Endothelial cell (in vitro differentiated cells): ENCODE measurements at regions not wholly inside any gene's neighbourhood (a gene's known extent, or its start where the extent isn't known, plus 50 kb on each side); places are given as distances from the start of the nearest gene placed in this dataset.

Source experiments
- DNase-seq: peaks from one replicate; pipeline ENCODE4 v3.0.0; 2021; ENCODE audit warnings: low spot score
- H3K27ac Mint-ChIP-seq: one replicate; pipeline ENCODE4 v1.8.0; 2021; ENCODE audit warnings: mixed read lengths, inconsistent platforms; ENCODE audit not compliant: unreplicated experiment
- H3K27me3 Mint-ChIP-seq: one replicate; pipeline ENCODE4 v1.8.0; 2021; ENCODE audit warnings: mild to moderate bottlenecking, moderate library complexity, mixed read lengths, inconsistent platforms; ENCODE audit not compliant: unreplicated experiment
- H3K36me3 Mint-ChIP-seq: one replicate; pipeline ENCODE4 v1.8.0; 2021; ENCODE audit warnings: mild to moderate bottlenecking, low read depth, mixed read lengths, inconsistent platforms; ENCODE audit not compliant: unreplicated experiment
- H3K4me1 Mint-ChIP-seq: one replicate; pipeline ENCODE4 v1.8.0; 2021; ENCODE audit warnings: mild to moderate bottlenecking, mixed read lengths, inconsistent platforms; ENCODE audit not compliant: unreplicated experiment
- H3K4me3 Mint-ChIP-seq: one replicate; pipeline ENCODE4 v1.8.0; 2021; ENCODE audit warnings: mild to moderate bottlenecking, mixed read lengths, inconsistent platforms; ENCODE audit not compliant: unreplicated experiment
- H3K9me3 Mint-ChIP-seq: one replicate; pipeline ENCODE4 v1.8.0; 2021; ENCODE audit warnings: mixed read lengths, inconsistent platforms; ENCODE audit not compliant: unreplicated experiment
- TF ChIP-seq, protein P1 (sequence below): fragments of 200-600 bp; sonication (generic); IDR thresholded peaks from one replicate; pipeline ENCODE4 v1.5.0; 2021; ENCODE audit warnings: antibody characterized with exemption; ENCODE audit not compliant: unreplicated experiment

DNA sequence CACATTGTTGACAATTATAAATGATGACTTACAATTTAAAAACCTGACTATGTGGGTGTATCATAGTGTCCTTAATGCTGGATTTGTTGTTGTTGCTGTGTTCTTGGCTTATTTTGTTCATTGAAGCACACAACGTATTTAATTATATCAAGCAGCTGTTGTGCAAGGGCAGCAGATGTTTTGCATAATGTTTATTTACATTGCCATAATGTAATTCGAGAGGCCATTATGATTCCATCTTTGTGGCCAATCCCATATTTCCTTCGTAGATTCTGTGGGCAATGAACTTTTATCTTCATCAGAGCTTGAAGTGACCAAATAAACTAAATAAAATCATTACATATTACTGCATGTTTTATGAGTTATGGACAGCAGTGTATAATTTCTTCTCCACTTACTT, 422.6 kb upstream of the GALNTL6 start:
- Mint-ChIP-seq H3K27ac (no peak overlapping the region), H3K9me3 (peaks cover 4% of the 10 kb centered on the region), H3K4me3 (no peak overlapping the region), H3K27me3 (no peaks in the 10 kb centered on the region), H3K36me3 (no peaks in the 10 kb centered on the region), H3K4me1 (no peaks in the 10 kb centered on the region)
- DNase-seq: no peak
- TF ChIP-seq, protein P1, sequence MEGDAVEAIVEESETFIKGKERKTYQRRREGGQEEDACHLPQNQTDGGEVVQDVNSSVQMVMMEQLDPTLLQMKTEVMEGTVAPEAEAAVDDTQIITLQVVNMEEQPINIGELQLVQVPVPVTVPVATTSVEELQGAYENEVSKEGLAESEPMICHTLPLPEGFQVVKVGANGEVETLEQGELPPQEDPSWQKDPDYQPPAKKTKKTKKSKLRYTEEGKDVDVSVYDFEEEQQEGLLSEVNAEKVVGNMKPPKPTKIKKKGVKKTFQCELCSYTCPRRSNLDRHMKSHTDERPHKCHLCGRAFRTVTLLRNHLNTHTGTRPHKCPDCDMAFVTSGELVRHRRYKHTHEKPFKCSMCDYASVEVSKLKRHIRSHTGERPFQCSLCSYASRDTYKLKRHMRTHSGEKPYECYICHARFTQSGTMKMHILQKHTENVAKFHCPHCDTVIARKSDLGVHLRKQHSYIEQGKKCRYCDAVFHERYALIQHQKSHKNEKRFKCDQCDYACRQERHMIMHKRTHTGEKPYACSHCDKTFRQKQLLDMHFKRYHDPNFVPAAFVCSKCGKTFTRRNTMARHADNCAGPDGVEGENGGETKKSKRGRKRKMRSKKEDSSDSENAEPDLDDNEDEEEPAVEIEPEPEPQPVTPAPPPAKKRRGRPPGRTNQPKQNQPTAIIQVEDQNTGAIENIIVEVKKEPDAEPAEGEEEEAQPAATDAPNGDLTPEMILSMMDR: no peak

DNA sequence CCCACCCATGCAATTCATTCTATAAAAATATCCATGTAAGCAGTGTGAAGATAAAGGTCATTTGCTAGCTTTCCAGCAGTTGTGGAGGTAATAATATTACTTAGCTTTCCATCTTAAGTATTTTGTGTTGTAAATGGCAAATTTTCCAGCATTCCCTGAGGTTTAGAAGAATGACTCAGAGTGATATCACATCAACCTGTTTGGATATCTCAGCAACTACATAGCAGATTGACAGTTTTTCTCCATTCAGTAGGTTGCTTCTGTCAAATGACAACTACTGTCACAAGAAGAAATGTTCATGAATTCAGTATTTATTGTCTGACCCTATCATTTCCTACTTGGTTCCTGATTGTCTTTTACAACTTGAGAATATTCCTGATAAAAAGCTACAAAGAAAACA, 434.9 kb upstream of the GALNTL6 start:
- no peak overlapping the region for H3K4me3 Mint-ChIP-seq
- no peak overlapping the region for H3K27ac Mint-ChIP-seq
- DNase-seq: no peak
- H3K36me3 Mint-ChIP-seq: no peaks in the 10 kb centered on the region
- H3K4me1 Mint-ChIP-seq: no peaks in the 10 kb centered on the region
- TF ChIP-seq, protein P1: no peak
- no peaks in the 10 kb centered on the region for H3K9me3 Mint-ChIP-seq
- no peaks in the 10 kb centered on the region for H3K27me3 Mint-ChIP-seq

DNA sequence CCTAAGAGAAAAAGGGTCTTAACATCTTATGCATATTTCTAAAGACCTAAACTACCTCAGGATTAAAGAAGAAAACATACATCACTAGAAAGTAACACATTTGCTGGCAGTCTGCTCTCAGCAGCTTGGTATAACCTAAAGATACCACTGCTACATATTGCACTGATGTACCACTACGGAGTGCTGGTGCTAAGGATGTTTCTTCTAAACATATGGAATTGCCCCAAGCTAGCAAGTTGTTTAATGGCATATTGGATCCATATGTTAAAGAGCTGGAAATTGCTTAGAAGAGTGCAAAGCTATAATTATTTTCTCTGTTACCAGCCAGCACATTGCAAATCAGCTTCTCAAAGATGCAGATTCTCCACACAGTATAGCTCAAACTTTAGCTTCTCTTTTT, 436.5 kb upstream of the GALNTL6 start:
- Mint-ChIP-seq H3K4me3 (no peak overlapping the region), H3K27ac (no peak overlapping the region), H3K9me3 (no peaks in the 10 kb centered on the region), H3K27me3 (no peaks in the 10 kb centered on the region), H3K4me1 (no peaks in the 10 kb centered on the region), H3K36me3 (no peaks in the 10 kb centered on the region)
- DNase-seq: no peak
- TF ChIP-seq, protein P1: no peak

DNA sequence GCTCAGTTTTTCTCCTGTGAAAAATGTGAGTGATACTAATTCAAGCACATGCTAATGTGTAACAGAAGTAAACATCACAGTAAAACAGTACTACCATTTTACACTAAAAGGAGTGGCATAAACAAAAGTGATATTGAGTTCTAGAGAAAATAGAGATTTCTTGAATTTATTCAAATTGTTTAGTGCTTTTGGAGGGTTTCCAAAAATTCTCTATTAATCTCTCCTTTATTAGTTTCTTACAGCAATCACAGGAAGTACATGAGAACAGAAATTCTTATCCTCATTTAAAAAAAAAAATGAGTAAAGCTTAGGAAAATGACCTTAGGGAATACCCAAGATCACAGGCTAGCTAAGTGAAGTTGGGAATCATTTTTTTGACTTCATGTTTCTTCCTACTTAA, 459.7 kb upstream of the GALNTL6 start:
- Mint-ChIP-seq H3K4me3 (no peak overlapping the region), H3K9me3 (no peaks in the 10 kb centered on the region), H3K4me1 (no peaks in the 10 kb centered on the region), H3K36me3 (no peaks in the 10 kb centered on the region), H3K27me3 (no peaks in the 10 kb centered on the region), H3K27ac (no peak overlapping the region)
- TF ChIP-seq, protein P1: no peak
- DNase-seq: no peak

DNA sequence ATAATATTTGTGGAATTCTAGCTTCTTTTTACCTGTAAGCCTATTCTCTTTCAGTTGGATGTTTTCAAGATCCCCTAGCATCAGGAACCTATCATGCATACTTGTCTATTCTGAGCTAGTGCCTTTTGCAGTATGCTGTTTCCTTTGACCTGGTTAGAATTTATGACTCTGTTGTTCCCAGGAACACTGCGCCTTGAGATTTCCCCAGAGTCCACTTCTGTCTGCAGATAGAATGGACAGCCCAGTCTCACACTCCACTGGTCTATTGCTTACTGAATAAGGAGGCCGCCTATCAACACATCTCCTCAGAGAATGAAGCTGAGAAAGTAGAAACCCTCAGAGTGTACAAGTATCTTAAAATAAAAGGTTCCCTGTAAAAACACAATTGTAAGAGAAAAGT, 465.1 kb upstream of the GALNTL6 start:
- no peak for DNase-seq
- TF ChIP-seq, protein P1: no peak
- no peaks in the 10 kb centered on the region for H3K27me3 Mint-ChIP-seq

More for the DNA sequence above, 465.1 kb upstream of the GALNTL6 start:
- no peak overlapping the region for H3K27ac Mint-ChIP-seq
- no peaks in the 10 kb centered on the region for H3K9me3 Mint-ChIP-seq
- H3K4me3 Mint-ChIP-seq: no peak overlapping the region
- no peaks in the 10 kb centered on the region for H3K4me1 Mint-ChIP-seq
- H3K36me3 Mint-ChIP-seq: no peaks in the 10 kb centered on the region
